HG03442 (cell line): ENCODE measurements at regions not wholly inside any gene's neighbourhood (a gene's known extent, or its start where the extent isn't known, plus 50 kb on each side); places are given as distances from the start of the nearest gene placed in this dataset.
A peak's percentile ranks its signal among the peaks of the same experiment; 100 is the strongest.
"Not testable (repeated sequence)": the region's sequence is repeated elsewhere in the genome, so short reads cannot be mapped to it uniquely, and the experiment has no call there.

Experiments used
- ATAC-seq: cut with Tn5 transposase; IDR thresholded peaks from one replicate; pipeline ENCODE4 v1.9.1; 2021; ENCODE audit warnings: mild to moderate bottlenecking, moderate library complexity; ENCODE audit not compliant: unreplicated experiment

DNA sequence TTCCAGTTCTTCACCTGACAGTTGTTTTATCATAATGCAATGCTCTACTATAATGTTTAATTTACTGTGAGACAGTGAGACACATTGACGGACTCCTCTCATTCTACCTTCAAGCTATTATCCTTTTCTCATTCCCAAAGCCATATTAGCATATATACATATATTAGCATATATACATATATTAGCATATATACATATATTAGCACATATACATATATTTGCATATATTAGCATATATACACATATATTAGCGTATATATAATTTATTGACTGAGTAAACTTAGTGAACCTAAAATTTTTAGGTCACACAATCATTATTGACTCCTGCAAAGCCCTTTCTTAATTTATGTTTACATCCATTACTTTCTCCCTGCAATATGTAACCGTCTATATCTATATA is 555.0 kb upstream of the ADGRB3 start:
- ATAC-seq = no peak

GRCh38 chr6:68077661-68078060 is 557.4 kb upstream of the ADGRB3 start:
- ATAC-seq = no peak

DNA sequence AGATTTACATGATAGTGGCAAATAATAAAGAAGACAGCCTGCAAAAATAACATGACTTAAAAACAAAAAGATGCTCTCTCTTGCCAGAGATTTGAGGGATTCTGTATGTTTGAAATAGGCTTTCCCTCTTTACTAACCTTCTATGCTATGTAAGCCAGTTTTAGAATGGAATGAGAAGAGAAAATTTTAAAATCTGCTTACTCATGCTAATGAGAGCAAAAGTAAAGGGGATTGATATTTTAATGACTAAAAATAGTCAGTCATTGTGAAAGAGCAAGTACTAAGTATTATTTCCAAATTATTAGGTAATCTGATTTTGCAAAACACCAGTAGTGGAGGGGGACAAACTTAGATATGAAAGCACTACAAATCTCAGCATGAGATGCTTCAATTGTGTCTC is 563.3 kb upstream of the ADGRB3 start:
- no peak for ATAC-seq

DNA sequence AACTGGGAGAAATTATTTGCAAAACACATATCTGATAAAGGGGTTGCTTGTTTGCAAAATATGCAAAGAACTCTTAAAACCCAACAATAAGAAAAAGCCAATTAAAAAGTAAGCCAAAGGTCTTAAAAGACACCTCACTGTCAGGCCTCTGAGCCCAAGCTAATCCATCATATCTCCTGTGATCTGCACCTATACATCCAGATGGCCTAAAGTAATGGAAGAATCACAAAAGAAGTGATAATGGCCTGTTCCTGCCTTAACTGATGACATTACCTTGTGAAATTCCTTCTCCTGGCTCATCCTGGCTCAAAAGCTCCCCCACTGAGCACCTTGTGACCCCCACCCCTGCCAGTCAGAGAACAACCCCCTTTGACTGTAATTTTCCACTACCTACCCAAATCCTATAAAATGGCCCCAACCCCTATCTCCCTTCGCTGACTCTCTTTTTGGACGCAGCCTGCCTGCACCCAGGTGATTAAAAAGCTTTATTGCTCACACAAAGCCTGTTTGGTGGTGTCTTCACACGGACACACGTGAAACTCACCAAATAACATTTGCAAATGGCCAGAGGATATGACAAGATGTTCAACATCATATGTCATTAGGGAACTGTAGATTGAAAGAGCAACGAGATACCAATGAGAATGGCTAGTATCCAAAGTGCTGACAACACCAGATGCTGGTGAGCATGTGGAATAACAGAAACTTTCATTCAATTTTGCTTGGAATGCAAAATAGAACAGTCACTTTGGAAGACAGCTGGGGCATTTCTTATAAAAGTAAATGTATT is 565.0 kb upstream of the ADGRB3 start:
- ATAC-seq = no peak

DNA sequence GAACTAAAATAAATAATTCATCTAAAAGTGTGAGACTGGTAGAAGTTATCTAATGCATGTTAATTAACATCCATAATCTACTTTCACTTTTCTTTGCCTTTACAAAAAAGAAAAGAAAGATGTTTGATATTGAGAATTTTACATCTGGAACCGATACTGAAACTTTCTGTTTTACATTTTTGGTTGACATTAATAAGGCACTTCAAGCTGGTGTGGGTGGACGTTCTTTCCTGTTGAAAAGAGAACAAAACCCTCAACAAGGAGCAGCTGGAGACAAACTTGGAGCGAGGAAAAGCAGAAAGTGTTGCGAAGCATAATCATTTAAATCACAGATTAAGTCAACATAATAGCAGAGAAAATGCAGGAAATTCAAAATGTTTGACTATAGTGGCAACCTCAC is 575.2 kb upstream of the ADGRB3 start:
- ATAC-seq = peak; percentile 77

DNA sequence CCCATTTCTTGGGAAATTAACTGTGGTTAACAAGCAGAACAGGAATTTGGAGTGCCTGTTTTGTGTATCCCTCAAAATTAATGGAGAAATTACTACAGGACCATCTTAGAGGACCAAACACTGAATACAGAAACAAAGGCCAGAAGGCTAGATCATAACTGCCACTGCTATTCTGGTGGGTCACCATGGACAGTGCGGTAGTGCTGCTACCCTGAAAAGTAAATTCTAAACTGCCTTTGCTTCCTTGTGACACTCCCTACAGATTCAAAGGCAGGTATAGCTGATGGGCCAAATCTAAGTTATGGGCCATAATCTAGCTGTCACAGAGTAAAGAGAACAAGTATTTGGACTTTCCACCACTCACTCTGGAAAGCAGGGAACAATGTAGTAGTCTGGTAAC is 575.8 kb upstream of the ADGRB3 start:
- peak; percentile 13 for ATAC-seq

DNA sequence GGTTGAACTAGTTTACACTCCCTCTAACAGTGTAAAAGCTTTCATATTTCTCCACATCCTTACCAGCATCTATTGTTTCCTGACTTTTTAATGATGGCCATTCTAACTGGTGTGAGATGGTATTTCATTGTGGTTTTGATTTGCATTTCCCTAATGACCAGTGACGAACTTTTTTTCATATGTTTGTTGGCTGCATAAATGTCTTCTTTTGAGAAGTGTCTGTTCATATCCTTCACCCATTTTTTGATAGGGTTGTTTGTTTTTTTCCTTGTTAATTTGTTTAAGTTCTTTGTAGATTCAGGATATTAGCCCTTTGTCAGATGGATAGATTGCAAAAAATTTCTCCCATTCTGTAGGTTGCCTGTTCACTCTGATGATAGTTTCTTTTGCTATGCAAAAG is 578.5 kb upstream of the ADGRB3 start:
- ATAC-seq = not testable (repeated sequence)

GRCh38 chr6:68054756-68055155 is 580.3 kb upstream of the ADGRB3 start:
- no peak for ATAC-seq

DNA sequence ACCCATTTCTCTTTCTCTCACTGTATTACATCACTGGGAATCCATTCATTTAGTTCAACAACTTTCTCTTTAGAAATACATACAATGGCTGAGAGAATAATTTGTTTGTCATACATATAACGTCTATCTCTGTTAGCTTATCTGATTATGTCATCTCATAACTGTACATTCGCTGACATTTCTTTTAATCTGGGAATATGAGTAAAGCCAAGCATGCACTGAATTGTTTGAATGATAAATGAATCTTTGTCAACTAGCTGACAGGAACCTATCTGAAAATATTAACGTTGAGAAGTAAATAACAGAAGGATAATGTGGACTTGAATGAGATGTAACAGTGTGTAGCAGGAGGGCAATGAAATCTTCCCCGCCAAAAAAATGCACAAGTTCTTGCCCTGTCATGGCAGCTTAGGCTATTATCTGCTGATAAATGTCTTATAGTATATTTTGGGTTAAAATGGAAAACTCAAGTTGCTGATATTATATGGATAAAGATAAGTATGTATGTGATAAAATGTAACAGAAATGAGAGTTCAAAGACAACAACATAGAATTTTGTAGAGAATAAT is 581.2 kb upstream of the ADGRB3 start:
- no peak for ATAC-seq

GRCh38 chr6:68052234-68052633 is 582.8 kb upstream of the ADGRB3 start:
- ATAC-seq = no peak

DNA sequence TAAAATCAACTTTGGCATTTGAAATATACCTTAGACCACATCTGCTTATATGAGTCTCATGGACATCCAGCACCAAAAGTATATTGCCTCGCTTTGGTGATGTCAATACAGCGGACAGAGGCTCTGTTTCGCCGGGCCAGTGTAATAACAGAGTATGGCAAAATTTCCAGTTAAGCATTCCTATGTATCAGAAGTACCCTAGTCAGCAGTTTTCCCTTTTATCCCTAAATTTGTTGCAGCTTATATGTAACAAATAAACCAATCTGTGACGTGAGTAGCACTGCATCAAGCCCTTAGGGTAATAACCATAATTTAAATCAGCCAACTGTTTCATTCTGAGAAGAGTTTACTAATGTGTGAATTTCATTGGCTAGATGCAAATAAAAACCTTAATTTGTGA is 585.5 kb upstream of the ADGRB3 start:
- ATAC-seq = no peak

DNA sequence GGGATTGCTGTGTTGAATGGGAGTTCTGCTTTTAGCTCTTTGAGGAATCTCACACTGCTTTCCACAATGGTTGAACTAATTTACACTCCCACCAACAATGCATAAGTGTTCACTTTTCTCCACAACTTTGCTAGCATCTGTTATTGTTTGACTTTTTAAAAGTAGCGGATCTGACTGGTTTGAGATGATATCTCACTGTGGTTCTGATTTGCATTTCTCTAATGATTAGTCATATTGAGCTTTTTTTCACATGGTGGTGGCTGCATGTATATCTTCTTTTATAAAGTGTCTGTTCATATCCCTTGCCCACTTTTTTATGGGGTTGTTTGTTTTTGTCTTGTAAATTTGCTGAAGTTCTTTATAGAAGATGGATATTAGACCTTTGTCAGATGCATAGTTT is 588.3 kb upstream of the ADGRB3 start:
- no peak for ATAC-seq

GRCh38 chr6:68046302-68046701 is 588.8 kb upstream of the ADGRB3 start:
- no peak for ATAC-seq

GRCh38 chr6:68045193-68045592 is 589.9 kb upstream of the ADGRB3 start:
- no peak for ATAC-seq

DNA sequence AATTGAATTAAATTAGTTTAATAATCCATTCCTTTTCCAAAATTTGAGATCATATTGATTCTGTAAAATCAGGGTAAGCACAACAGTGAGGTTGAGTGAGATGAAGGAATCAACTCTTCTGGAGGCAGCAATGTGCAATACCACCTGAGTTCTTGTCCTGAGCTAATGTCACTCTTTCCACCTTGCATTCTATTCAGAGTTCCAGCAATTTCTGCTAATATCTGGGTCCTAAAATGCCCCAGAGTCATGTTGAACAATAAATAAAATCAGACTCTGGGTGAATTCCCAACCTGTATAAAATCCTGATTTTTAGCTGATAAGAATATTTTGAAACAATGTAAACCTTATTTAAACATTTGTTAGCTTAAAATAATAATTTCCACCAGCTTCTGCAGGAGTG is 590.8 kb upstream of the ADGRB3 start:
- ATAC-seq = no peak

GRCh38 chr6:68043122-68043398 is 592.0 kb upstream of the ADGRB3 start:
- no peak for ATAC-seq

GRCh38 chr6:68042339-68043121 is 592.6 kb upstream of the ADGRB3 start:
- no peak for ATAC-seq

- ATAC-seq = no peak
Observed at GRCh38 chr6:68040780-68041179, 594.3 kb upstream of the ADGRB3 start.

DNA sequence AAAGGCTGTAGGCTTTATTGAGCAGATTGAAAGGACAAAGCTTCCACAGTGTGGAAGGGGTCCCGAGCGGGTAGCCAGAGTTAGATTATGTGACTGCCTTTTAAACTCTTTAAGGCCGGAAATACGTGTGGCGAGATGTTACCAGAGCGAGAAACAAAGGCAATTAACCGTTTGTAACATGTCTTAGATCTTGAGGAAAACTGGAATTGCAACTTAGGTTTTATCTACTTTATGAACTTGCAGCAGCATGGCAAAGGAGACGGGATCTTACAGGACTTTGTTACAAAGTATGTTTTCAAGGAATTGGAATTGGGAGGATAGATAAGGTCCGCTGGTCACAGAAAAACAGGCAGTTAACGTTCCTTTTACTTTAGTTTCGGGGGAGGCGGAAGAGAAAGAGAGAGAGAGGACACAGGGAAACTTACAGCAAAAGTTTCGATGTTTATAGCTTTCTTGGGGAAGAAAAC is 594.7 kb upstream of the ADGRB3 start:
- no peak for ATAC-seq

DNA sequence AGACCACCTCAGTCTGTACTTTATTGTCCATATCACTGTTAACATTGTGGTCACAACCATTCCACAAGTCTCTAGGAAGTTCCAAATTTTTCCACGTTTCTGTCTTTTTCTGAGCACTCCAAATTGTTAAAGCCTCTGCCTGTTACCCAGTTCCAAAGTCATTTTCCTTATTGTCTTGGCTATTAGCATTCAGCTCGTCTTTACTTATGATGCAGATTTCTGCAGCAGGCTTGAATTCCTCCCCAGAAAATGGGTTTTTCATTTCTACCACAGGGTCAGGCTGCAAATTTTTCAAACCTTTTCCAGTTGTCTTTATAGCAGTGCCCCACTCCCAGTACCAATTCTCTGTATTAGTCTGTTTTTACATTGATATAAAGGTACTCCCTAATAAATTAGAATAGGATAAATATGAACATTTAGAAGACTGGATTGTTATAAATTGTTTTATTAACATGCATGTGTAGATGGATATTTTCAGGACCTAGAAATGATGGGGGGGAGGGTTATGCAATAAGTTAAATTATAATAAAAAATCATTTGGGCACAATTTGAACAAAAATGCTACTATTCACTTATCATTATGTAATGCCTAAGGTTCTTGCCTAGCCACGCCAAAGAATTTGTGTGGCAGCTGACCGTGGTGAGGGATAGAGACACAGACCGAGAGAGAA is 595.3 kb upstream of the ADGRB3 start:
- no peak for ATAC-seq

DNA sequence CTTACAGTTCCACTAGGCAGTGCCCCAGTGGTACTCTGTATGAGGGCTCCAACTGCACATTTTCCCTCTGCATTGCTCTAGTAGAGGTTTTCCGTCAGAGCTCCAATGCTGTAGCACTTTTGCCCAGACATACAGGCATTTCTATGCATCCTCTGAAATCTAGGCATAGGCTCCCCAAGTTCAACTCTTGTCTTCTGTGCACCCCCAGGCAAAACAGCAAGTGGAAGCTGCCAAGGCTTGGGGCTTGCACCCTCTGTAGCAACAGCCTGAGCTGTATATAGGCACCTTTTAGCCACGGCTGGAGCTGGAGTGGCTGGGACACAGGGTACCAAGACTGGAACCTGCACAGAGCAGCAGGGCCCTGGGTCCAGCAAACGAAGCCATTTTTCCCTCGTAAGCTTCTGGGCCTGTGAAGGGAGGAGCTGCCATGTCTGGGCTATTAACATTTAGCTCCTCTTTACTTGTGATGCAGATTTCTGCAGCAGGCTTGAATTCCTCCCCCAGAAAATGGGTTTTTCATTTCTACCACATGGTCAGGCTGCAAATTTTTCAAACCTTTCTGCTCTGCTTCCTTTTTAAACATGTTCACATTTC is 596.2 kb upstream of the ADGRB3 start:
- no peak for ATAC-seq
